Trophoblast cell (in vitro differentiated cells and primary cell): ENCODE measurements at regions not wholly inside any gene's neighbourhood (a gene's known extent, or its start where the extent isn't known, plus 50 kb on each side); places are given as distances from the start of the nearest gene placed in this dataset.
"Not testable (repeated sequence)": the region's sequence is repeated elsewhere in the genome, so short reads cannot be mapped to it uniquely, and the experiment has no call there.

Experiments
- DNase-seq, 2 donors: peaks; one replicate each; pipeline ENCODE4 v3.0.0-alpha.2; 2016
- H2AFZ ChIP-seq: 2 replicates; pipeline ENCODE4 v1.6.1; 2013; ENCODE audit warnings: low read length, moderate library complexity, mild to moderate bottlenecking; ENCODE audit not compliant: insufficient read depth, poor library complexity
- H2AK5ac ChIP-seq: 2 replicates; pipeline ENCODE4 v1.6.1; 2013; ENCODE audit warnings: mild to moderate bottlenecking, low read length
- H2BK120ac ChIP-seq: 2 replicates; pipeline ENCODE4 v1.6.1; 2013; ENCODE audit warnings: low read length, mild to moderate bottlenecking, moderate library complexity; ENCODE audit not compliant: insufficient read depth, poor library complexity
- H2BK12ac ChIP-seq: 2 replicates; pipeline ENCODE4 v1.6.1; 2013; ENCODE audit warnings: mild to moderate bottlenecking, low read length, moderate library complexity
- H2BK5ac ChIP-seq: 2 replicates; pipeline ENCODE4 v1.6.1; 2013; ENCODE audit warnings: low read length, low read depth, moderate library complexity, mild to moderate bottlenecking; ENCODE audit not compliant: poor library complexity
- H3K14ac ChIP-seq: 2 replicates; pipeline ENCODE4 v1.6.1; 2013; ENCODE audit warnings: mild to moderate bottlenecking, low read length
- H3K18ac ChIP-seq: 2 replicates; pipeline ENCODE4 v1.6.1; 2013; ENCODE audit warnings: mild to moderate bottlenecking, low read length
- H3K23ac ChIP-seq: 2 replicates; pipeline ENCODE4 v1.6.1; 2013; ENCODE audit warnings: low read length
- H3K27ac ChIP-seq: 2 replicates; pipeline ENCODE4 v1.5.1; 2013; ENCODE audit warnings: low read depth, mild to moderate bottlenecking, inconsistent platforms, low read length, moderate library complexity
- H3K27me3 ChIP-seq: 2 replicates; pipeline ENCODE4 v1.6.1; 2013; ENCODE audit warnings: inconsistent platforms, mild to moderate bottlenecking, low read length, moderate library complexity; ENCODE audit not compliant: insufficient read depth
- H3K36me3 ChIP-seq, 2 experiments: 1 replicate in 1 of 2; 2 replicates in 1 of 2; pipeline ENCODE4 v1.6.1; 2013; ENCODE audit warnings: low read length in 2 of 2, mild to moderate bottlenecking in 2 of 2, moderate library complexity in 1 of 2; ENCODE audit not compliant: insufficient read depth in 2 of 2, control insufficient read depth in 1 of 2
- H3K4ac ChIP-seq: 2 replicates; pipeline ENCODE4 v1.6.1; 2013; ENCODE audit warnings: low read depth, mild to moderate bottlenecking, low read length, moderate library complexity
- H3K4me1 ChIP-seq, 2 experiments: 1 replicate in 1 of 2; 2 replicates in 1 of 2; pipeline ENCODE4 v1.6.1; 2013; ENCODE audit warnings: low read length in 2 of 2, mild to moderate bottlenecking in 2 of 2, moderate library complexity in 1 of 2; ENCODE audit not compliant: insufficient read depth in 2 of 2, control insufficient read depth in 1 of 2
- H3K4me2 ChIP-seq: 2 replicates; pipeline ENCODE4 v1.6.1; 2013; ENCODE audit warnings: inconsistent platforms, mild to moderate bottlenecking, low read length, moderate library complexity
- H3K4me3 ChIP-seq: 2 replicates; pipeline ENCODE4 v1.5.1; 2013; ENCODE audit warnings: mild to moderate bottlenecking, low read depth, low read length, inconsistent platforms
- H3K79me1 ChIP-seq: one replicate; pipeline ENCODE4 v1.6.1; 2013; ENCODE audit warnings: low read length
- H3K79me2 ChIP-seq: 2 replicates; pipeline ENCODE4 v1.6.1; 2013; ENCODE audit warnings: low read length, mild to moderate bottlenecking; ENCODE audit not compliant: control insufficient read depth, insufficient read depth, poor library complexity
- H3K9ac ChIP-seq: 2 replicates; pipeline ENCODE4 v1.6.1; 2013; ENCODE audit warnings: mild to moderate bottlenecking, low read length
- H3K9me3 ChIP-seq: 2 replicates; pipeline ENCODE4 v1.6.1; 2013; ENCODE audit warnings: low read depth, mild to moderate bottlenecking, control low read depth, inconsistent platforms, low read length; ENCODE audit not compliant: insufficient read depth
- H4K12ac ChIP-seq: 2 replicates; pipeline ENCODE4 v1.6.1; 2013; ENCODE audit warnings: low read depth, mild to moderate bottlenecking, low read length, moderate library complexity
- H4K8ac ChIP-seq: 2 replicates; pipeline ENCODE4 v1.6.1; 2013; ENCODE audit warnings: low read depth, mild to moderate bottlenecking, low read length, moderate library complexity
- H4K91ac ChIP-seq: one replicate; pipeline ENCODE4 v1.6.1; 2013; ENCODE audit warnings: low read depth, mild to moderate bottlenecking, low read length, moderate library complexity
- WGBS: extraction: QIAGEN DNeasy Blood & Tissue Kit; methylation state at CpG from one replicate; pipeline ENCODE4 v1.1.7; 2013; ENCODE audit warnings: missing lambda C conversion rate; ENCODE audit not compliant: insufficient read length, insufficient coverage; ENCODE audit errors: extremely low coverage; 5-methylcytosine and 5-hydroxymethylcytosine counted together

DNA sequence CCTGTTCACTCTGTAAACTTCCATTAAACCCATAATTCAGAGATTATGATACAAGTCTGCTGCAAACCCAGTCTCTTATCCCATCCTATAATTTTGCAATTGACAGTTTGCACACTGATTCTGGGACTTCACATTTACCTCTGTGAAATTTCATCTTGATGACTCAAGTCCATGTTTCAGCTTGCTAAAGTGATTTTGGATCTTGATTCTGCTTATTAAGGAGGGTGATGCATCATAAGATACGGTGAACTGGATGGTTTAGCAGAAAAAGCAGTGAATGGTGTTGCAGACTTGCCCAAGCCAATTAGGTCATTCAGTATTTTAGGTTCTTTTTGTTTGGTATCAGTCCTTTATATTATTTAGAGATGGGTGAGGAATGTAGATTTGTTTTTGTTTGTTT lies 125.5 kb upstream of the PODXL start:
- H3K79me1 ChIP-seq: no peaks in the 10 kb centered on the region
- DNase-seq: no peak
- no peak overlapping the region for H3K23ac ChIP-seq
- no peak overlapping the region for H3K27ac ChIP-seq
- H3K36me3 ChIP-seq: no peaks in the 10 kb centered on the region
- H4K91ac ChIP-seq: no peak overlapping the region
- H4K12ac ChIP-seq: no peak overlapping the region
- H3K4me1 ChIP-seq: no peaks in the 10 kb centered on the region
- no peak overlapping the region for H3K4ac ChIP-seq
- no peak overlapping the region for H3K14ac ChIP-seq
- no peak overlapping the region for H2AK5ac ChIP-seq
- no peak overlapping the region for H3K4me3 ChIP-seq
- no peak overlapping the region for H2BK120ac ChIP-seq
- H3K18ac ChIP-seq: no peak overlapping the region
- WGBS: no CpG with 5 or more reads among the region's 1 CpG
- H2BK12ac ChIP-seq: no peak overlapping the region
- H3K79me2 ChIP-seq: no peaks in the 10 kb centered on the region
- no peaks in the 10 kb centered on the region for H3K27me3 ChIP-seq
- H2AFZ ChIP-seq: no peak overlapping the region
- H4K8ac ChIP-seq: no peak overlapping the region
- H2BK5ac ChIP-seq: no peak overlapping the region
- H3K9ac ChIP-seq: no peak overlapping the region
- no peak overlapping the region for H3K4me2 ChIP-seq
- peaks cover 2% of the 10 kb centered on the region for H3K9me3 ChIP-seq

DNA sequence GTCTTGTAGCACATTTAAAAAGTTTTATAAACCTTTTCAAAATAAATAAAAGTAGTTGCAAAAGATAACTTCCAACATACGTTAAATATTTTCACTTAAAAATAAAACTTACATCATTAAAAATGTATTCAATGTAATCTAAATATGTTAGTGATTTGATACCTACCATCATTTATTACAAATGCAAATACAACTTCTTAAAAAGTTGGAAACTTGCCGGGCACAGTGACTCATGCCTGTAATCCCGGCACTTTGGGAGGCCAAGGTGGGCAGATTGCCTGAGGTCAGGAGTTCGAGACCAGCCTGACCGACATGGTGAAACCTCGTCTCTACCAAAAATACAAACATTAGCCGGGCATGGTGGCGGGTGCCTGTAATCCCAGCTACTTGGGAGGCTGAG lies 122.6 kb upstream of the PODXL start:
- not testable (repeated sequence) for DNase-seq, H3K23ac ChIP-seq, H3K9me3 ChIP-seq

DNA sequence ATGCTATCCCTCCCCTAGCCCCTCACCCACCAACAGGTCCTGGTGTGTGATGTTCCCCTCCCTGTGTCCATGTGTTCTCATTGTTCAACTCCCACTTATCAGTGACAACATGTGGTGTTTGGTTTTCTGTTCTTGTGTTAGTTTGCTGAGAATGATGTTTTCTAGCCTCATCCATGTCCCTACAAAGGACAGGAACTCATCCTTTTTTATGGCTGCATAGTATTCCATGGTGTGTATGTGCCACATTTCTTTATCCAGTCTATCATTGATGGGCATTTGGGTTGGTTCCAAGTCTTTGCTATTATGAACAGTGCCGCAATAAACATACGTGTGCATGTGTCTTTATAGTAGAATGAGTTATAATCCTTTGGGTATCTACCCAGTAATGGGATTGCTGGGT lies 120.4 kb upstream of the PODXL start:
- not testable (repeated sequence) for H3K36me3 ChIP-seq, H2BK12ac ChIP-seq, H3K23ac ChIP-seq, H3K27ac ChIP-seq, H3K14ac ChIP-seq, H3K79me2 ChIP-seq, H3K18ac ChIP-seq, H3K9me3 ChIP-seq, H3K4me3 ChIP-seq, H2BK5ac ChIP-seq, H3K27me3 ChIP-seq, H2AFZ ChIP-seq, H3K4ac ChIP-seq, H2AK5ac ChIP-seq, H3K9ac ChIP-seq, H4K12ac ChIP-seq, H4K91ac ChIP-seq, H3K79me1 ChIP-seq, H3K4me1 ChIP-seq, H2BK120ac ChIP-seq, DNase-seq, H3K4me2 ChIP-seq, H4K8ac ChIP-seq
- no CpG with 5 or more reads among the region's 2 CpGs for WGBS

More for the DNA sequence above, 122.6 kb upstream of the PODXL start:
- not testable (repeated sequence) for H2BK12ac ChIP-seq, H2BK120ac ChIP-seq, H2AFZ ChIP-seq, H3K27ac ChIP-seq, H3K79me2 ChIP-seq, H3K9ac ChIP-seq, H2BK5ac ChIP-seq, H3K79me1 ChIP-seq, H2AK5ac ChIP-seq, H3K18ac ChIP-seq, H3K4me2 ChIP-seq, H4K8ac ChIP-seq, H3K27me3 ChIP-seq, H4K12ac ChIP-seq, H3K14ac ChIP-seq, H3K4ac ChIP-seq, H3K4me3 ChIP-seq, H3K4me1 ChIP-seq, H4K91ac ChIP-seq, H3K36me3 ChIP-seq
- WGBS: no CpG with 5 or more reads among the region's 8 CpGs

DNA sequence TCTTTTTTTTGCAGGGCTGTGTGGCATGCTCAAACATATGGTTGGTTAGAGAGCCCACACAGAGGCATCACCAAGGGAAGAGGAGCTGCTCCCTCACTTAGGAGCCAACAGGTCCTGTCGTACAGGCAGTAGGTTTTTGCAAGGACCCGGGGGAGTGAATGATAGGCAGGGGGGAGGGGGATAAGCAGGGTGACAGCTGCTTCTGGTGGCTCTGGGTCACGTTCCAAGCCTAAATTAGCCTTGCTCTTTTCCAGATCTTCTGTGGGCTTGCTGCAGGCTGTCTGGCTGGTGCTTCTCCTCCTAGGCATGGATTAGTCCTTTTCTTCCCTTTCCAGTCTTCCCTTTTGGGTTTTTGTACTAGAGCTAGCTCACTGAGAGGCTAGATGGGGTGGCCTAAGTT lies 117.7 kb upstream of the PODXL start:
- peaks cover 2% of the 10 kb centered on the region for H3K9me3 ChIP-seq
- no peak overlapping the region for H3K18ac ChIP-seq
- no peak overlapping the region for H3K27ac ChIP-seq
- peaks cover 4% of the 10 kb centered on the region for H3K27me3 ChIP-seq
- no peak overlapping the region for H2AK5ac ChIP-seq
- H4K12ac ChIP-seq: no peak overlapping the region
- H3K79me1 ChIP-seq: no peaks in the 10 kb centered on the region
- no peak overlapping the region for H2BK120ac ChIP-seq
- no peak overlapping the region for H4K8ac ChIP-seq
- no peak overlapping the region for H3K14ac ChIP-seq
- H3K4me1 ChIP-seq: no peaks in the 10 kb centered on the region
- H3K4me2 ChIP-seq: no peak overlapping the region
- DNase-seq: no peak
- H3K36me3 ChIP-seq: no peaks in the 10 kb centered on the region
- H2BK5ac ChIP-seq: no peak overlapping the region
- H2BK12ac ChIP-seq: no peak overlapping the region
- no peak overlapping the region for H4K91ac ChIP-seq
- no peaks in the 10 kb centered on the region for H3K79me2 ChIP-seq
- no peak overlapping the region for H3K9ac ChIP-seq
- H3K4me3 ChIP-seq: no peak overlapping the region
- WGBS: no CpG with 5 or more reads among the region's 3 CpGs
- no peak overlapping the region for H3K4ac ChIP-seq
- H3K23ac ChIP-seq: no peak overlapping the region
- no peak overlapping the region for H2AFZ ChIP-seq
